SK-N-SH (cell line): ENCODE measurements at regions not wholly inside any gene's neighbourhood (a gene's known extent, or its start where the extent isn't known, plus 50 kb on each side); places are given as distances from the start of the nearest gene placed in this dataset.

Source experiments
- CTCF ChIA-PET: fragments of 300-600, 350-600 bp; formaldehyde crosslinking; extraction: SDS; loops from one replicate; lab custom pipeline; 2021; lab: Yijun Ruan, JAX
- POLR2A ChIA-PET: fragments of 350-600 bp; sonication (Branson Sonifier 250); formaldehyde crosslinking; extraction: SDS; loops from one replicate; lab custom pipeline; 2020; ENCODE audit warnings: antibody characterized with exemption, inconsistent platforms; lab: Yijun Ruan, JAX
- DNase-seq: peaks from one replicate; pipeline ENCODE4 v3.0.0; 2012
- H2AFZ ChIP-seq: fragments of 200-600 bp; sonication (generic); 2 replicates; pipeline ENCODE4 v1.8.1; 2016; ENCODE audit warnings: antibody characterized with exemption, mild to moderate bottlenecking, low read depth
- H3F3A ChIP-seq: fragments of 200-600 bp; sonication (generic); replicated peaks from 2 replicates; pipeline ENCODE3; 2016; ENCODE audit warnings: antibody characterized with exemption, mild to moderate bottlenecking; ENCODE audit not compliant: insufficient read depth
- H3K27ac ChIP-seq, 2 experiments: fragments of 200-500 bp in 1 of 2; fragments of 200-600 bp in 1 of 2; sonication (Bioruptor generic) in 1 of 2; sonication (generic), shearing (Covaris generic) in 1 of 2; 2 replicates each; pipeline versions ENCODE4 v1.5.1 to v1.6.1; 2014 to 2016; ENCODE audit warnings: low read depth in 2 of 2, inconsistent platforms in 1 of 2, low read length in 1 of 2, mild to moderate bottlenecking in 1 of 2, mixed read lengths in 1 of 2
- H3K27me3 ChIP-seq: fragments of 200-600 bp; sonication (generic), shearing (Covaris generic); 2 replicates; pipeline ENCODE4 v1.6.1; 2016; ENCODE audit warnings: mixed run types; ENCODE audit not compliant: insufficient read depth
- H3K36me3 ChIP-seq, 2 experiments: fragments of 200-500 bp in 1 of 2; fragments of 200-600 bp in 1 of 2; sonication (Bioruptor generic) in 1 of 2; sonication (generic) in 1 of 2; replicated peaks in 1 of 2; 2 replicates each; pipeline versions ENCODE3 to v1.5.1; 2014 to 2016; ENCODE audit warnings: low read length in 1 of 2, mild to moderate bottlenecking in 1 of 2; ENCODE audit not compliant: insufficient read depth in 2 of 2, control insufficient read depth in 1 of 2
- H3K4me1 ChIP-seq, 2 experiments: fragments of 200-500 bp in 1 of 2; fragments of 200-600 bp in 1 of 2; sonication (Bioruptor generic) in 1 of 2; sonication (generic), shearing (Covaris generic) in 1 of 2; 2 replicates each; pipeline versions ENCODE4 v1.5.1 to v1.6.1; 2014 to 2016; ENCODE audit warnings: low read depth in 1 of 2, low read length in 1 of 2, mixed run types in 1 of 2; ENCODE audit not compliant: insufficient read depth in 2 of 2, control insufficient read depth in 1 of 2
- H3K4me2 ChIP-seq: fragments of 200-600 bp; sonication (generic), shearing (Covaris generic); 2 replicates; pipeline ENCODE4 v1.6.1; 2017; ENCODE audit warnings: mixed run types
- H3K4me3 ChIP-seq, 2 experiments: fragments of 200-500 bp in 1 of 2; fragments of 200-600 bp in 1 of 2; sonication (Bioruptor generic) in 1 of 2; sonication (generic), shearing (Covaris generic) in 1 of 2; 2 replicates each; pipeline versions ENCODE4 v1.5.1 to v1.8.1; 2014 to 2016; ENCODE audit warnings: low read depth in 2 of 2, inconsistent platforms in 1 of 2, low read length in 1 of 2, mild to moderate bottlenecking in 1 of 2, mixed read lengths in 1 of 2, moderate library complexity in 1 of 2
- H3K79me2 ChIP-seq: fragments of 200-600 bp; sonication (generic); 2 replicates; pipeline ENCODE4 v1.8.1; 2017; ENCODE audit warnings: mild to moderate bottlenecking; ENCODE audit not compliant: insufficient read depth
- H3K9ac ChIP-seq: fragments of 200-600 bp; sonication (generic); 2 replicates; pipeline ENCODE4 v1.6.1; 2017; ENCODE audit warnings: mixed run types
- H3K9me2 ChIP-seq: fragments of 200-600 bp; sonication (generic); 2 replicates; pipeline ENCODE4 v1.6.1; 2017; ENCODE audit warnings: mixed run types
- H3K9me3 ChIP-seq: fragments of 200-600 bp; sonication (generic); 2 replicates; pipeline ENCODE4 v1.6.1; 2017; ENCODE audit warnings: mixed run types, mild to moderate bottlenecking, moderate library complexity
- H4K20me1 ChIP-seq: fragments of 200-600 bp; sonication (generic); 2 replicates; pipeline ENCODE4 v1.6.1; 2017; ENCODE audit warnings: mild to moderate bottlenecking, mixed run types; ENCODE audit not compliant: insufficient read depth
- CHD2 ChIP-seq: fragments of 150-350 bp; IDR thresholded peaks from 2 replicates; pipeline ENCODE4 v1.6.1; 2018; ENCODE audit warnings: low read length; ENCODE audit not compliant: partially characterized antibody
- ELF1 ChIP-seq: IDR thresholded peaks from 2 replicates; pipeline ENCODE4 v1.4.0; 2012
- EP300 ChIP-seq, 2 experiments: IDR thresholded peaks; 2 replicates each; pipeline versions ENCODE4 v1.4.0 to v1.6.1; 2012; ENCODE audit warnings: borderline replicate concordance in 1 of 2, low read depth in 1 of 2, low read length in 1 of 2
- EZH2phosphoT487 ChIP-seq: fragments of 200-600 bp; sonication (generic); IDR thresholded peaks from 2 replicates; pipeline ENCODE4 v1.6.1; 2017; ENCODE audit warnings: low read depth, mixed run types, mild to moderate bottlenecking, antibody characterized with exemption, moderate library complexity, borderline replicate concordance
- FOXJ3 ChIP-seq: sonication (generic); formaldehyde crosslinking; IDR thresholded peaks from 2 replicates; pipeline ENCODE4 v1.5.1; 2020; ENCODE audit warnings: mild to moderate bottlenecking, missing genetic modification reagents
- GABPA ChIP-seq: IDR thresholded peaks from 2 replicates; pipeline ENCODE4 v1.4.0; 2012; ENCODE audit warnings: low read depth, mild to moderate bottlenecking
- MXI1 ChIP-seq: IDR thresholded peaks from 2 replicates; pipeline ENCODE4 v1.6.1; 2012; ENCODE audit warnings: mild to moderate bottlenecking, low read depth, low read length, improper control_type of control experiment
- NFIC ChIP-seq: IDR thresholded peaks from 2 replicates; pipeline ENCODE4 v1.4.0; 2012; ENCODE audit warnings: borderline replicate concordance
- POLR2AphosphoS5 ChIP-seq: IDR thresholded peaks from 2 replicates; pipeline ENCODE4 v1.6.1; 2012; ENCODE audit warnings: low read depth, low read length
- TAF1 ChIP-seq: IDR thresholded peaks from 2 replicates; pipeline ENCODE4 v1.6.1; 2012; ENCODE audit warnings: low read depth, mild to moderate bottlenecking, low read length, moderate library complexity, borderline replicate concordance
- TCF12 ChIP-seq: IDR thresholded peaks from 2 replicates; pipeline ENCODE4 v1.4.0; 2012
- TEAD4 ChIP-seq: IDR thresholded peaks from 2 replicates; pipeline ENCODE4 v1.4.0; 2012; ENCODE audit warnings: mild to moderate bottlenecking, borderline replicate concordance; ENCODE audit not compliant: insufficient read depth
- USF2 ChIP-seq: fragments of 150-350 bp; IDR thresholded peaks from 2 replicates; pipeline ENCODE4 v1.6.1; 2017; ENCODE audit warnings: antibody characterized with exemption, low read length, low read depth, borderline replicate concordance
- ZBTB33 ChIP-seq: IDR thresholded peaks from 2 replicates; pipeline ENCODE4 v1.4.0; 2012; ENCODE audit warnings: low read depth, borderline replicate concordance
- WGBS: methylation state at CpG from one replicate; pipeline ENCODE4 v1.1.6; 2017; ENCODE audit warnings: low lambda C conversion rate; 5-methylcytosine and 5-hydroxymethylcytosine counted together
- TF ChIP-seq, protein P1 (sequence below): IDR thresholded peaks from 2 replicates; pipeline ENCODE4 v1.4.0; 2012; ENCODE audit warnings: low read depth, borderline replicate concordance

- TF ChIP-seq CHD2 (no peak), EZH2phosphoT487 (no peak), ELF1 (no peak), NFIC (no peak), USF2 (no peak), GABPA (no peak), TAF1 (no peak), EP300 (IDR thresholded peaks at IDR 0.05; ENCODE audit: borderline replicate concordance in 1 of 2, low read depth in 1 of 2, low read length in 1 of 2) (no peak), POLR2AphosphoS5 (no peak)
- TF ChIP-seq, protein P1, sequence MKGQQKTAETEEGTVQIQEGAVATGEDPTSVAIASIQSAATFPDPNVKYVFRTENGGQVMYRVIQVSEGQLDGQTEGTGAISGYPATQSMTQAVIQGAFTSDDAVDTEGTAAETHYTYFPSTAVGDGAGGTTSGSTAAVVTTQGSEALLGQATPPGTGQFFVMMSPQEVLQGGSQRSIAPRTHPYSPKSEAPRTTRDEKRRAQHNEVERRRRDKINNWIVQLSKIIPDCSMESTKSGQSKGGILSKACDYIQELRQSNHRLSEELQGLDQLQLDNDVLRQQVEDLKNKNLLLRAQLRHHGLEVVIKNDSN = no peak
- Histone ChIP-seq H3K4me2 (no peak overlapping the region), H3K79me2 (no peaks in the 10 kb centered on the region), H4K20me1 (no peaks in the 10 kb centered on the region), H3K9me2 (no peaks in the 10 kb centered on the region), H3K9me3 (no peaks in the 10 kb centered on the region; the same call in 1 of the 2 replicates), H3F3A (no peaks in the 10 kb centered on the region), H3K36me3 (no peaks in the 10 kb centered on the region), H3K27me3 (no peaks in the 10 kb centered on the region), H3K27ac (no peak overlapping the region), H2AFZ (no peak overlapping the region), H3K4me1 (no peaks in the 10 kb centered on the region), H3K9ac (no peak overlapping the region), H3K4me3 (no peak overlapping the region)
- CTCF ChIA-PET = no interaction called here
- POLR2A ChIA-PET = no interaction called here
- no peak for DNase-seq
- 5% methylated on average over 6 of the region's 6 CpGs for WGBS
Measured at GRCh38 chr15:97143592-97144376, 813.3 kb downstream of the NR2F2 start.

GRCh38 chr15:97144377-97144711, 813.8 kb downstream of the NR2F2 start:
- Histone ChIP-seq H2AFZ (no peak overlapping the region), H3K27me3 (no peaks in the 10 kb centered on the region), H3K4me3 (no peak overlapping the region), H3K27ac (no peak overlapping the region), H4K20me1 (no peaks in the 10 kb centered on the region), H3K9me2 (no peaks in the 10 kb centered on the region), H3K9ac (no peak overlapping the region), H3K4me2 (no peak overlapping the region), H3K4me1 (no peaks in the 10 kb centered on the region), H3F3A (no peaks in the 10 kb centered on the region), H3K79me2 (no peaks in the 10 kb centered on the region), H3K9me3 (no peaks in the 10 kb centered on the region; the same call in 1 of the 2 replicates), H3K36me3 (no peaks in the 10 kb centered on the region)
- TF ChIP-seq MXI1 (no peak), TEAD4 (no peak), TCF12 (no peak), USF2 (no peak), ZBTB33 (no peak), FOXJ3 (CRISPR knock-in tag) (no peak)
- ChIA-PET CTCF (no interaction called here), POLR2A (no interaction called here)
- no peak for DNase-seq
- 5% methylated on average over 2 of the region's 2 CpGs for WGBS
